Muscle of arm (tissue), 1 donor: ENCODE measurements at regions not wholly inside any gene's neighbourhood (a gene's known extent, or its start where the extent isn't known, plus 50 kb on each side); places are given as distances from the start of the nearest gene placed in this dataset.
"Not testable (repeated sequence)": the region's sequence is repeated elsewhere in the genome, so short reads cannot be mapped to it uniquely, and the experiment has no call there.

Experiments used
- DNase-seq: peaks from one replicate; pipeline ENCODE4 v3.0.0-alpha.2; 2013

- DNase-seq: no peak
Observed at GRCh38 chr4:36590343-36590742, 308.9 kb downstream of the DTHD1 start.

- no peak for DNase-seq
Observed at GRCh38 chr4:36601864-36602495, 320.6 kb downstream of the DTHD1 start.

- no peak for DNase-seq
Observed at GRCh38 chr4:36609661-36610060, 328.2 kb downstream of the DTHD1 start.

GRCh38 chr4:36610628-36611027 lies 329.2 kb downstream of the DTHD1 start:
- DNase-seq: no peak

- not testable (repeated sequence) for DNase-seq
Observed at GRCh38 chr4:36613142-36613541, 331.7 kb downstream of the DTHD1 start.

GRCh38 chr4:36614011-36614410 lies 332.6 kb downstream of the DTHD1 start:
- DNase-seq: no peak

GRCh38 chr4:36618102-36618501 lies 336.7 kb downstream of the DTHD1 start:
- no peak for DNase-seq

GRCh38 chr4:36624030-36624429 lies 342.6 kb downstream of the DTHD1 start:
- DNase-seq: no peak

GRCh38 chr4:36638273-36638811 lies 356.9 kb downstream of the DTHD1 start:
- no peak for DNase-seq

GRCh38 chr4:36640876-36641275 lies 359.5 kb downstream of the DTHD1 start:
- no peak for DNase-seq

- DNase-seq: no peak
Observed at GRCh38 chr4:36651253-36651652, 369.8 kb downstream of the DTHD1 start.

- DNase-seq: no peak
Observed at GRCh38 chr4:36652857-36653256, 371.4 kb downstream of the DTHD1 start.

- no peak for DNase-seq
Observed at GRCh38 chr4:36665985-36666527, 384.6 kb downstream of the DTHD1 start.

GRCh38 chr4:36675436-36675835 lies 394.0 kb downstream of the DTHD1 start:
- no peak for DNase-seq

GRCh38 chr4:36676139-36677050 lies 395.0 kb downstream of the DTHD1 start:
- no peak for DNase-seq

- DNase-seq: no peak
Observed at GRCh38 chr4:36677112-36677511, 395.7 kb downstream of the DTHD1 start.

GRCh38 chr4:36677874-36678273 lies 396.5 kb downstream of the DTHD1 start:
- no peak for DNase-seq

GRCh38 chr4:36687681-36688080 lies 406.3 kb downstream of the DTHD1 start:
- DNase-seq: no peak

- DNase-seq: no peak
Observed at GRCh38 chr4:36692586-36692985, 411.2 kb downstream of the DTHD1 start.

- DNase-seq: no peak
Observed at GRCh38 chr4:36702245-36702644, 420.8 kb downstream of the DTHD1 start.

GRCh38 chr4:36704289-36704688 lies 422.9 kb downstream of the DTHD1 start:
- no peak for DNase-seq

- DNase-seq: no peak
Observed at GRCh38 chr4:36709991-36710390, 428.6 kb downstream of the DTHD1 start.

- DNase-seq: no peak
Observed at GRCh38 chr4:36712013-36712412, 430.6 kb downstream of the DTHD1 start.
